HEK293T (cell line): ENCODE measurements at regions not wholly inside any gene's neighbourhood (a gene's known extent, or its start where the extent isn't known, plus 50 kb on each side); places are given as distances from the start of the nearest gene placed in this dataset.

ENCODE experiments used
- ARNT ChIP-seq: fragments of 450-650 bp; IDR thresholded peaks from 2 replicates; pipeline ENCODE4 v1.6.1; 2017; ENCODE audit warnings: mild to moderate bottlenecking
- ELF4 ChIP-seq: fragments of 450-650 bp; IDR thresholded peaks from 2 replicates; pipeline ENCODE4 v1.6.1; 2017; ENCODE audit warnings: antibody characterized with exemption
- FOXA1 ChIP-seq: fragments of 450-650 bp; IDR thresholded peaks from 2 replicates; pipeline ENCODE4 v1.6.1; 2016; ENCODE audit warnings: mild to moderate bottlenecking
- FOXK2 ChIP-seq: fragments of 450-650 bp; IDR thresholded peaks from 2 replicates; pipeline ENCODE4 v1.6.1; 2016; ENCODE audit warnings: mild to moderate bottlenecking
- FOXM1 ChIP-seq: fragments of 450-650 bp; IDR thresholded peaks from 2 replicates; pipeline ENCODE4 v1.6.1; 2017; ENCODE audit warnings: mild to moderate bottlenecking, borderline replicate concordance
- HDGF ChIP-seq: fragments of 450-650 bp; IDR thresholded peaks from 2 replicates; pipeline ENCODE4 v1.6.1; 2017; ENCODE audit warnings: antibody characterized with exemption, borderline replicate concordance
- PKNOX1 ChIP-seq: fragments of 450-650 bp; IDR thresholded peaks from 2 replicates; pipeline ENCODE4 v1.6.1; 2016
- SP1 ChIP-seq: fragments of 450-650 bp; IDR thresholded peaks from 2 replicates; pipeline ENCODE4 v1.6.1; 2017
- TARDBP ChIP-seq: fragments of 450-650 bp; IDR thresholded peaks from 2 replicates; pipeline ENCODE4 v1.6.1; 2016

DNA sequence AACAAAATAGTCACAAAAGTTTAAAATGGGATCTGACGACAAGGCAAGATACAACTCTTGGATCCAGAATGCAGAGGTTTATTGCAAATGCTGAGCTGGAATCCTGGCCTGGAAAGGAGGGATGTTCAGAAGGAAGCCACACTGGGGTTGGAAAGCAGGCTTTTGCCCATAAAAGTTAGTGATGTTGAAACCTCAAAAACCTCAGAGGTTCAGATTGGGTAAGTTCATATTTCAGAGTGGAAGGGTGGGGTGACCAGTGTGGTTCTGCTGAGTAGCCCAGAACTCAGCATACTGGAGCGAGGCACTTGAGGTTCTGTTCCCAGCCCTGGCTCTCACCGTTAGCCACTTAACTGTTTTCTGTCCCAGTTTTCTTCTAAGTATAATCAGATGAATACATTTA, 114.0 kb upstream of the OSTN start:
- TF ChIP-seq FOXA1 (no peak), ARNT (no peak), FOXM1 (no peak), ELF4 (no peak), PKNOX1 (no peak), FOXK2 (no peak), HDGF (no peak), SP1 (no peak), TARDBP (no peak)
